GM19463 (cell line): ENCODE measurements at regions not wholly inside any gene's neighbourhood (a gene's known extent, or its start where the extent isn't known, plus 50 kb on each side); places are given as distances from the start of the nearest gene placed in this dataset.

Experiments
- ATAC-seq: cut with Tn5 transposase; IDR thresholded peaks from one replicate; pipeline ENCODE4 v1.9.1; 2021; ENCODE audit warnings: mild to moderate bottlenecking, moderate library complexity; ENCODE audit not compliant: unreplicated experiment

- no peak for ATAC-seq
Observed at GRCh38 chr7:16026253-16027020, 340.0 kb upstream of the MEOX2 start.

GRCh38 chr7:16025696-16026095 lies 339.2 kb upstream of the MEOX2 start:
- ATAC-seq, result no peak

GRCh38 chr7:16023503-16023902 lies 337.0 kb upstream of the MEOX2 start:
- ATAC-seq, result no peak

GRCh38 chr7:16023046-16023445 lies 336.6 kb upstream of the MEOX2 start:
- ATAC-seq, result no peak

- no peak for ATAC-seq
Observed at GRCh38 chr7:16021851-16022250, 335.4 kb upstream of the MEOX2 start.

GRCh38 chr7:16015981-16016380 lies 329.5 kb upstream of the MEOX2 start:
- ATAC-seq, result no peak

GRCh38 chr7:16014031-16014430 lies 327.5 kb upstream of the MEOX2 start:
- ATAC-seq, result no peak

- ATAC-seq, result no peak
Observed at GRCh38 chr7:16007911-16008310, 321.4 kb upstream of the MEOX2 start.

- ATAC-seq, result no peak
Observed at GRCh38 chr7:16004702-16005101, 318.2 kb upstream of the MEOX2 start.

- no peak for ATAC-seq
Observed at GRCh38 chr7:16001477-16001876, 315.0 kb upstream of the MEOX2 start.

- no peak for ATAC-seq
Observed at GRCh38 chr7:15998617-15999016, 312.1 kb upstream of the MEOX2 start.

- no peak for ATAC-seq
Observed at GRCh38 chr7:15995027-15995426, 308.5 kb upstream of the MEOX2 start.

GRCh38 chr7:15989194-15989593 lies 302.7 kb upstream of the MEOX2 start:
- no peak for ATAC-seq

- ATAC-seq, result no peak
Observed at GRCh38 chr7:15985587-15986384, 299.3 kb upstream of the MEOX2 start.

GRCh38 chr7:15977663-15978062 lies 291.2 kb upstream of the MEOX2 start:
- no peak for ATAC-seq

GRCh38 chr7:15972862-15973275 lies 286.4 kb upstream of the MEOX2 start:
- no peak for ATAC-seq

- no peak for ATAC-seq
Observed at GRCh38 chr7:15967551-15967950, 281.1 kb upstream of the MEOX2 start.

GRCh38 chr7:15967121-15967520 lies 280.6 kb upstream of the MEOX2 start:
- ATAC-seq, result no peak

- no peak for ATAC-seq
Observed at GRCh38 chr7:15963206-15963605, 276.7 kb upstream of the MEOX2 start.

- ATAC-seq, result no peak
Observed at GRCh38 chr7:15954671-15955354, 268.3 kb upstream of the MEOX2 start.

- no peak for ATAC-seq
Observed at GRCh38 chr7:15950299-15950698, 263.8 kb upstream of the MEOX2 start.

GRCh38 chr7:15947754-15948153 lies 261.3 kb upstream of the MEOX2 start:
- ATAC-seq, result no peak
